GM08714 (cell line): ENCODE measurements at regions not wholly inside any gene's neighbourhood (a gene's known extent, or its start where the extent isn't known, plus 50 kb on each side); places are given as distances from the start of the nearest gene placed in this dataset.
"Not testable (repeated sequence)": the region's sequence is repeated elsewhere in the genome, so short reads cannot be mapped to it uniquely, and the experiment has no call there.

Experiments used
- H3K4me3 ChIP-seq: fragments of 200-500 bp; sonication (Bioruptor generic); 2 replicates; pipeline ENCODE4 v1.5.1; 2014; ENCODE audit warnings: mild to moderate bottlenecking, low read length, inconsistent platforms
- ZNF274 ChIP-seq: IDR thresholded peaks from 2 replicates; pipeline ENCODE4 v1.6.1; 2012; ENCODE audit warnings: mild to moderate bottlenecking, low read depth, low read length

DNA sequence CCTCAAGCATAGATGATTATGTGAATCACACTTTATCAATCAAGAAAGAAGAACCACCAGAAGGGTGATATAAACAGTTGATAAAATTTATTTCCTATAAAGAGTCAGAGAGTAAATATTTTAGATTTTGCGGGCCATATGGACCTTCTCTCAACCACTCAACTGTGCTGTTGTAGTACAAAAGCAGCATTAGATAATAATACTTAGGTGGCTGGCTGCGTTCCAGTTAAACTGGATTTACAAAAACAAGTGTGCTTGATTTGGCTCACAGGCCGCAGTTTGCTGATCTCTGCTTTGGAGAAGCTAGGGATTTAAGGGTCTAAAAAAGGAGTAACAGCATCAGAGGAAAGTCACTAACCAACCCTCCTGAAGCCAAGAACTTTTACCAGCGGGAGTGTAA is 1406.0 kb downstream of the KCNT2 start:
- H3K4me3 ChIP-seq = no peak overlapping the region
- no peak for TF ChIP-seq ZNF274

DNA sequence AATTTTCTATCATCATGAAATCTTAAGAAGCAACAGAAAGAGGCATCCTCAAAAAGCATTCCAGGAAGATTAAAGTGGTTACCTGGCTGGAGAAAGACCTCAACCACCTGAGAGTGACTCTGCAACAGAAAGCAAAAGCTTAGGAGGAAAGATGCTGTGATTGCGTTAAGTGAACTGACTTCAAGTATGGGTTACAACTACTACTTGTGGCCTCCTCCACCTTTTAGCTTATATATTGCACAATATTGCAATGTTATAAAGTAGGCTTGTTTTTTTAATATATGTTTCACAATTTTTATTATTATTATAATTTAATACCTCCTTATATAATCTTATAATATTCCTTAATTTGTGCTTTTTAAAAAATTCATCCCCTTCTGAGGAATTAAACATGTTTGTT is 1407.5 kb downstream of the KCNT2 start:
- TF ChIP-seq ZNF274 = no peak
- H3K4me3 ChIP-seq = no peak overlapping the region

DNA sequence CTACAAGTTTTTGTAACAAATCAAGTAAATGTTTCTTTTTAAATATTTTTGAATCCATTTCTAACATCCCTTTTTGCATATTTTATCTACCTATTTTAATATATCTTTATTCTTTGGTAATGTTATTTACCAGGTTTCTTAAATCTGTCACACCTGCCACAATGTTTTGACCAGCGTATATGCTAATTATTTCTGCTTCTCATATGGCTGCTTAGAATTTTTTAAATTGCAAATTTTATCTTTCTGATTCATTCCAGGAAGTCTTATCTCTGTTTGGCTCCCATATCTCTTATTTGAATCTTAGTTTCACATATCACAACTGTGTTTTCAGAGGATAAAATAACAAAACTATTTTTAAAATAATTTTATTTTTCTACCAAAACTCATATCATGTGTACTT is 1411.1 kb downstream of the KCNT2 start:
- no peak for TF ChIP-seq ZNF274

DNA sequence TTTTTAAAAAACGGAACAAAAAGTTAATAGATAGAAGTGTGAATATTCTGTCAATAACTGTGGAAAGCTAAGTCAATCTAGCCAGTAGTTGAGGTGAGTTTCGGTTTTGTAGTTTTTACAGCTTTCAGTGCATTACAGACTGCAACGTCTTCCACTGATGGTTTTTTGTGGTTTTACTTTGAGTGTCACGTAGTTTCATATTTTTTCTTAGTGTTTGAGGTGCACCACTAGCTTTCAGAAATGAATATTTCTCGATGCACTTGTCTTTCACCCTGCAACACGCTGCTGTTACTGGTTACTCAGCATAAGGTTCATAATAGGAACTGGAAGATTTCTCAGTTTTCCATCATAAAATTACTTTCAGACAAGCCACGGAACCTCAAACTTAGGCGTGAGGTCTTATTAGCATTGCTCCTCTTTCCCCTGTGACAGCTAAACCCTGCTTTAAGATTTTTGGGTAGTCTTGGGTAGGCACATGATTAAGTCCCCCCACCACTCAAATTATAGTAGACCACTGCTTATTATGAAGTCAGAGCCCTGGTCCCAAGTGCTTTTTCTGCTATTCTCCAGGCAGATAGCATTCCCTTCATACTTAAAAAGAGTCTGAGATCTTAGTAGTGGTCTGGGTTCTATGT is 1412.7 kb downstream of the KCNT2 start:
- peak overlapping the region; percentile 39; the same call in 1 of the 2 replicates for H3K4me3 ChIP-seq
- TF ChIP-seq ZNF274 = no peak

More for the DNA sequence above, 1411.1 kb downstream of the KCNT2 start:
- no peak overlapping the region for H3K4me3 ChIP-seq

DNA sequence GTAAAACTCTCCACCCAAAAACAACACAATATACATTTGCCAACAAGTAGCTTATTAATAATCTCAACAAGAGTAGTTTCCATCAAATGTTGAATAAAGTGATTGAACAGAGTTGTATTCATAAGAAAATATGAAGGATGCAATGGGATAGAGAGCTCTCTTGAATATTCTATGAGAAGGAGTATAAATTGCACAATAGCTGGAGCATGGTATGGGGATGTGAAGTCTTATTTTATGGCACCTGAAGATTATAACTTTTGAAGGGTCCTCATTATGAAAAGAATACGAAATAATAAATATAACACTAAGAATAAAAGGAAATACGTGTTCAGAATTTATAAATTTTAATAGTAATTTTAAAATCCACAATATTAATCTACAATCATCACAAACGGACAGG is 1415.1 kb downstream of the KCNT2 start:
- no peak for TF ChIP-seq ZNF274
- no peak overlapping the region for H3K4me3 ChIP-seq

DNA sequence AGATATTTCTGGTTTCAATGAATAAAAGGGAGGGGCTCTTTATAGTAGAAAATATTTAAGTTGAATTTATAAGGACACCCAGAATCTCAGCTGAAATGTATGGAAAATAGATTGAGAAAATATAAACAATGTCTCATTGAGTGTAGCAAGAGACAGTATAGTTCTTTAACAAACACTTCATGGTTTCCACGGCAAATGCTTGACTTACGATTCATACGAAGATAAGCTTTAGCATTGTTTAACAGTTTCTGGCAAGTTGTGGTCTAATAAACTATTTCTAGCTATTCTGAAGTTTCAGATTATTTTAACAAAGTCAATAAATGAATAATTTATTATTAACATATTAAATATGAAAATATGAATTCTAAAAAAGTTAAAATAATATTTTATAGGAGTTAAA is 1419.4 kb downstream of the KCNT2 start:
- TF ChIP-seq ZNF274 = no peak
- no peak overlapping the region for H3K4me3 ChIP-seq

DNA sequence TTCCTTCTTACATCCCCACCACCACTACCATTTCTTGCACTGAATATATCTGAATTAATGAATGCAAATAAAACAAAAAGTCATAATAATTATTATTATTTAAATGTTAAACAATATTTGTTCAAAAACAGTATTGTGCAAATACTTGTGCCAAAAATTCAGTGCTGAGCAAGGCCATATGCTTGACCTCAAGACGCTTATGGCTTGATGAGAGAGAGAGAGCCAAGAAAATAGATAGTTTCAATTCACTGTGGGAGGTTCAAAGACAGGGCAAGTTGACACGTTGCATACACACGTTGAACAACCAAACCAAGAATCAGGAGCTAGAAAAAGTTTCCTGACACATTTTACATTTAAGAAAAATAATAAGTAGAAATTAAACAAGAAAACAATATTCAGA is 1421.7 kb downstream of the KCNT2 start:
- TF ChIP-seq ZNF274 = no peak
- no peak overlapping the region for H3K4me3 ChIP-seq

DNA sequence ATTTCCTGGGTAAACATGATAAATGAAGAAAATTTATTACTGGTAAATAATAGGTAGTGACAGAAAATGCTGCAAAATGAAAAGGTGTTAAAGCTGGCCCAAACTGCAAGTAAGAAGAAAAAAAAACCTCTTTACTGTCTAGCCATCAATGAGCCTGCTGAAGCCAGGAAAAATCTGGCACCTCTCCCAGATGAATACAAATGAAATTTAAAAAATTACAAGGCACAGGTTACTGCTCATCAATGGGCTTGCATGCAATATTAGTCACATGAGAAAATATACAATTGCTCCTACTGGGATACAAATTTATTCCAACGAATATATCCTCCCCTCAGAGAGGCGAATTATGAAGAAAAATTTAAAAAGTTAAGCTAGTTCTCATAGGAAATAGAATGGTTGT is 1422.5 kb downstream of the KCNT2 start:
- no peak for TF ChIP-seq ZNF274
- no peak overlapping the region for H3K4me3 ChIP-seq

DNA sequence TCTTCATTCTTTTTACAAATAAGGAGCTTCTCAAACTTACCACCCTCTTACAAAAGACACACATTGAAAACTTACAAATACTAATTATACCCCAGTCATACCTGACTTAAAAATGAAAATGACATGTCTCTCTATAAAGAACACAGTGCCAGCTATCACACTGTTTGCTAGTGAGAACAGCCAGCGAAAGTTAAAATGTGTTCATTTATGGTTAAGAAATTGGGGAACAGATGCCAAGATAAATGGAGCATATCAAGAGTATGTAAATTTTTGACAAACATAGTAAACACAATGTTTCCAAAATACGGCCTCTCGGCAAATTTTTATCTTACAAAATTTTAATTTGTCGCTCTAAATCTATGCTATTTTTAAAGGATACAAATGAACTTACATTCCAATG is 1422.9 kb downstream of the KCNT2 start:
- no peak overlapping the region for H3K4me3 ChIP-seq
- TF ChIP-seq ZNF274 = no peak

DNA sequence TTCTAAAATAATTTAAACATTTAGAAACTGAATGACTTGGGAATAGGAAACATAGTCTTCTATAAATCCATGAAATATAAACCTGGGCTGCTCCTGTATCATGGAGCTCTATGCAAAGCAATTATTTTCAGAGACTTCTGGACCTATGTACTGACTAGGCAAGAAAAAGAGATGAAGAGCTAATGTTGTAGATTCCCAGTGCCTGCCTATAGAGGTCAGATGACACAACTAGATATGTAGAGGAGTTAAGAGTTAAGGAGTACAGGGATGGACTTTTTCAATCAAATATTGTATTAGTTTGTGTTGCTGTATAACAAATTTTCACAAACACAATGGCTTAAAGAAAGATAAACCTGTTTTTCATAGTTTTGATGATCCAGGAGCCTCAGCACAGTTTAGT is 1434.5 kb downstream of the KCNT2 start:
- H3K4me3 ChIP-seq = no peak overlapping the region
- no peak for TF ChIP-seq ZNF274

DNA sequence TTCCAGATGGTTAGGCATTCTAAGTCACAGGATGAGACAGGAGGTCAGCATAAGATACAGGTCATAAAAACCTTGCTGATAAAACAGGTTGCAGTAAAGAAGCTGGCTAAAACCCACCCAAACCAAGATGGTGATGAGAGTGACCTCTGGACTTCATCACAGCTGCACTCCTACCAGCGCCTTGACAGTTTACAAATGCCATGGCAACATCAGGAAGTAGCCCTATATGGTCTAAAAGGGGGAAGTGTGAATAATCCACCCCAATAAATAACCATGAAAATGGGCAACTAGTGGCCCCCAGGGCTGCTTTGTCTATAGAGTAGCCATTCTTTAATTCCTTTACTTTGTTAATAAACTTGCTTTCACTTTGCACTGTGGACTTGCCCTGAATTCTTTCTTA is 1448.4 kb downstream of the KCNT2 start:
- H3K4me3 ChIP-seq = not testable (repeated sequence)

DNA sequence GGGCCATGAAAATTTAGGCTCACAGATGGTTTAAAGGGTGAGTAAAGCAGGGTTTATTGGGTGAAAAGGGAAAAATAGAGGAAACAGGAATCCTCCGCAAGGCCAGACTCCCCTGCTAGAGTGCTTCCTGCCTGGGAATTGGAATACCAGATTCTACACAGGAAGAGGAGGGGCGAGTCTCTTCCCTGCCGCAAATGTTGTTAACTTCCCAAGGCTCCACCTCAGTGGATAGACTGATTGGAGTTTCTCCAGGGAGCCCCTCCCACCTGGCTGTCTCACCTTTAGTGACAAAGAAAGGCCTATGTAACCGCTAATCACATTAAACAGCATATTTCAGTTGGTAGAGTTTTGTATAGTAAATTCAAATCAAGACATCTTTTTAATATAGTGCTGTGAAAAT is 1450.1 kb downstream of the KCNT2 start:
- H3K4me3 ChIP-seq = no peak overlapping the region

DNA sequence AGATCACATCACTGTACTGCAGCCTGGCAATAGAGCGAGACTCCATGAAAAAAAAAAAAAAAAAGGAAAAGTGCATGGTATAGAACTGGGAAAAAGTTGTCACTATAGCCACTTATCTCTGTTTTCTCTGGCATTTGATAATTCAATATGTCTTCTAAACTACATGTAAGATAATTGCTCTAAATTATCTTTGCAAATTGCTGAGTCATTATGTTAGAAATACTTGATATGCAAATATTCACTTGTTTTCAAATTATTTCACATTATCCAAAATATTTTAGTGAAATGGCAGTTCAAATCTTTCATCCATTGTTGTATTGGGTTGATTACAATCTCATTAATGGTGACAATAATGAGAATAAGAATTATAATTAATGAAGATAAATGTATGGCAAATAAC is 1455.1 kb downstream of the KCNT2 start:
- H3K4me3 ChIP-seq = no peak overlapping the region
- TF ChIP-seq ZNF274 = no peak

More for the DNA sequence above, 1450.1 kb downstream of the KCNT2 start:
- TF ChIP-seq ZNF274 = no peak

DNA sequence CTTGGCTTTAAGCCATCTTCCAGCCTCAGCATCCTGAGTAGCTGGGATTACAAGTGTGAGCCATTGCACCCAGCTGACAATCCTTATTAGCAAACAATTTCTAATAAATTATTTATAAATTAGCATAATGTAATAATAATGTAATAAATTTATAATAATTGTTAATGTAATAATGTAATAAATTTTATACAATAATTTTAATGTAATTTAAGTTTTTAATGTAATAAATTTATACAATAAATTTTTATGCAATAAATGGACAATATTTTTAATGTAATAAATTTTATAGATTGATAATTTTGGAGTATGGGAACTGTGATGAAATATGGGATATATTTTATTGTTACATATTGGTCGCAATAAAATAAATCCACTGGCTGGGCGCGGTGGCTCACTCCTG is 1457.5 kb downstream of the KCNT2 start:
- no peak overlapping the region for H3K4me3 ChIP-seq
- TF ChIP-seq ZNF274 = no peak

DNA sequence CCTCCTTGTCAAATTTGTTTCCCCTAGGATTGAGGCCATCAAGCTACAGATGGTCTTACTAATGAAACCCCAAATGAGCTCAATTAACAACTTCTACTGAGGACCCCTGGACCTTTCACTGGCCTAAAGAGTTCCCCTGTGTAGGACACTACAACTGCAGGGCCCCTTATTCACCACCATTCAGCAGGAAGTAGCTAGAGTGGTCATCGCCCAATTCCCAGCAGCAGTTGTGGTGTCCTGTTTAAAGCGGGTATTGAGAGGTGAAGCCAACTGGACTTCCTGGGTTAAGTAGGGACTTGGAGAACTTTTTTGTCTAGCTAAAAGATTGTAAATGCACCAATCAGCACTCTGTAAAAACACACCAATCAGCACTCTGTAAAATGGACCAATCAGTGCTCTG is 1466.9 kb downstream of the KCNT2 start:
- no peak overlapping the region for H3K4me3 ChIP-seq
- TF ChIP-seq ZNF274 = no peak

DNA sequence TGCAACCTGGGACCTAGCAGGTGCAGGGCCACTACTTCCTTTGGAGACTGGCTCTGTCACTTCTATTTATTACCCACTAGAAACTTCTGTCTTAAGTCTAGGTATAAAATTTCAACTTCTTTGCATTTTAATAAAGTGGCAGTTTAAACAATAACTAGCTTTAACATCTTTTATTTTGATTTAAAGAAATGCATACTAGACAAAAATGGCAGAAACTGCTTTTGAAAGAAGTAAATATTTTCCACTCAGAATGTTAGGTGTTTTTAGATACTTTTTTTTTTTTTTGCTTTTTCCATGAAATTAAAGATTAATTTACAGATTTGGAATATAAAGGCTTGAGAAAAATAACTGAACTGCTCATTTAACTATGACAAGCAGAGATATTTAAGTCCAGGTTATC is 1477.6 kb downstream of the KCNT2 start:
- H3K4me3 ChIP-seq = no peak overlapping the region
- no peak for TF ChIP-seq ZNF274
